ENCODE measurements at regions not wholly inside any gene's neighbourhood (a gene's known extent, or its start where the extent isn't known, plus 50 kb on each side); places are given as distances from the start of the nearest gene placed in this dataset.

GRCh38 chr5:62030326-62030725 is 275.7 kb upstream of the KIF2A start (continued):
- TF ChIP-seq GABPA (IDR thresholded peaks at IDR 0.05; ENCODE audit: borderline replicate concordance, insufficient read depth, low read length): no peak
- no peak for TF ChIP-seq BACH1 (IDR thresholded peaks at IDR 0.05; ENCODE audit: low read length)
- no peak for TF ChIP-seq CHD1 (IDR thresholded peaks at IDR 0.05; ENCODE audit: low read depth, low read length)
- TF ChIP-seq TBP (IDR thresholded peaks at IDR 0.05; ENCODE audit: low read depth, low read length): no peak
- TF ChIP-seq CHD2 (IDR thresholded peaks at IDR 0.05; ENCODE audit: low read length): no peak
